HG02970 (cell line): ENCODE measurements at regions not wholly inside any gene's neighbourhood (a gene's known extent, or its start where the extent isn't known, plus 50 kb on each side); places are given as distances from the start of the nearest gene placed in this dataset.
"Not testable (repeated sequence)": the region's sequence is repeated elsewhere in the genome, so short reads cannot be mapped to it uniquely, and the experiment has no call there.

Experiments
- ATAC-seq: cut with Tn5 transposase; IDR thresholded peaks from one replicate; pipeline ENCODE4 v1.9.1; 2021; ENCODE audit warnings: mild to moderate bottlenecking, moderate library complexity, moderate number of reproducible peaks; ENCODE audit not compliant: unreplicated experiment, low FRiP score

DNA sequence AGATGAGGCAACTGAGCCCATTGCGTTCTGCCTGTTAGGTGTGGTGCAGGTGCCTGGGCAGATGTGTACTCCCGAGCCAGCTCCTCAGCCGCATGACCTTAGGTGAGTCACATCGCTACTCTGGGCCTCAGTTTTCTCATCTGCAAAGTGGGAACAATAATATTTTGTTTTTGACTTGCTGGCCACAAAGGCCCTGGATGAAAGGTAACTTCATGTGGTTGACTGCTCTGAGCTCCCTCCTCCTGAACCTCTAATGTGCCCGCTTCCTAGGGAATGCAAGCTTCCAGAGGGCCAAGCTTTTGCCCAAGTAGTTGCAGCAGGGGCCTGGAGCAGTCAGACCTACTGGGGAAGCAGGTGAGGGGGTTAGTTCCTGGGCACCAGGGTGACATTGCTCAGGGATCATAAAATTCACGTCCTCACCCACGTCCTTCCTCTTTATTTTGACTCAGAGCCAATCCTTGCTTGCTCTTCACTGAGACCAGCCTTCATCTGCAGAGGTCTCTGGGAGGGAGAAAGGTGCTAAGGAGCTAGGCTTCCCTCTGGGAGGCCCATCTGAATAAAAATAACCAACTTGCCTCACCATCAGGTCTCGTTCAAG, 149.0 kb upstream of the TLE3 start:
- no peak for ATAC-seq

DNA sequence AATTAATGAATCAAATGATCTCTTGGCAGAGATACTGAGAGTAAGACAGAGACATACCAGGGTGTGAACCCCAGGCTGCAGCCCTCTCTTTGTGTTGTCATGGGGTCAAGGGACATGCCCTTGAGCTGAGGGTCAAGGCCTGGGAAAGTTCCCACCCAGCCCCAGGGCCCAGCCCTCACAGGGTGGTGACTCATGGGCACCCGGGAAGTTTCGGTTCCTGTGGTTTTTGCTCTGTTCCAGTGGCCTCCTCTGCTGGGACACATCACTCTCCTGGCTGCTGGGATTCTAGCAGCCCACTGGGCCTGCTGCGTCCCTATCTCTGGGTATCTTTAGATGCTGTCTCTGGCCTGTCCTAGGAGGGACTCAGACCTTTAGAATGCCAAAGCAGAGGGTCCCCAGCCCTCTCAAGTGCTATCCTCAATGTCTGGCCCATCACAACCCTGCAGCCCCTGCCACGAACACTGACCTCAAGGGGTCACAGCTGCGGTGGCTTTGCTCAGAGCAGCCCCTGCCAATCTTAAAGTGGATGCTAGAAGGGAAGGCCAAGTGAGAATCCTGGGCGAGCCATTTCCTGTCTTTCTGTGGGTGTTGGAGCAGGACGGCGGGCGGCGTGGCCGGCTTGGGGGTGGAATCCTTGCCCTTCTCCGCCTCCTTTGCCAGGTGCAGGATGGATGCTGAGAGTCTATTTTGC, 148.4 kb upstream of the TLE3 start:
- no peak for ATAC-seq

GRCh38 chr15:70244978-70245542, 147.3 kb upstream of the TLE3 start:
- no peak for ATAC-seq

DNA sequence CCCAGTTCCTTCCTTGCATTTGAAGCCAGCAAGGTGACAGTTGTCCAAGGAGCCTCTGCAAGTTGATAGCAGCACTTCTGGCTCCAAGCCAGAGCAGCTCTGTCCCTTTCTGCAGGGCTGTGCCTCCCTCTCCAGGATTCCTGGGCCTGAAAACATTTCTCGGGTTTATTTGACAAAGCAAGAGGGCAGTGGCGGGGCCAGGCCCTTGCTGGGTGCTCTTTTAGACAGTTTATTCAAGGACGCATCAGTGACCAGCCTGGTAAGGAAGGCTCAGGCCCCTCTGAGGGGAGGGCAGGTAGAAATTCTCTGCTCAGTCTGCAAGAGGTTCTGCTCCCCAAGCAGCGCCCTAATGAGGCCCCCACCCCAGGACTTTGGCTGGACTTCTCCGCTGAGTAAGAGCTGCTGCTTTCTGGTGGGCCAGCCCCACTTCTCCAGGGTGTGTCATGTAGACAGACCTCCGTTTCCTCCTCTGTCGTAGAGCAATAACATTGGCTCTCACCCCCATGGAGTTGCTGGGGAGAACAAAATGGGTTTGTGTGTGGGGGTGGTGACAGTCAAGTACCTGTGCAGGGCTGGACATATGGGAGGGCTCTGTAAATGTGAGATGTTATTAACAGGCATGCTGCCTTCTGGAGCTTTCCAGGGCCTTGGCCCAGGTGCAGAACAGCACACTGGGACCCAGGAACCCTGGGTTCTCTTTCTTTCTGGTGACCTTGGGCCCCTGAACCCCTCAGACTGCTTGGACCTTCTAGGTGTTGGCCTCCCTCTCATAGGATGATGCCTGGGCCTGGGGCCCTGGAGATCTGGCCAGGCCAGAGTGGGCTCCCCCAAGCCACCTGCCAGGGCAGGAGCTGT, 146.2 kb upstream of the TLE3 start:
- ATAC-seq: no peak

- ATAC-seq: no peak
Measured at GRCh38 chr15:70242951-70243685, 145.4 kb upstream of the TLE3 start.

GRCh38 chr15:70241561-70242320, 144.0 kb upstream of the TLE3 start:
- ATAC-seq: no peak

- no peak for ATAC-seq
Measured at GRCh38 chr15:70240820-70241430, 143.2 kb upstream of the TLE3 start.

DNA sequence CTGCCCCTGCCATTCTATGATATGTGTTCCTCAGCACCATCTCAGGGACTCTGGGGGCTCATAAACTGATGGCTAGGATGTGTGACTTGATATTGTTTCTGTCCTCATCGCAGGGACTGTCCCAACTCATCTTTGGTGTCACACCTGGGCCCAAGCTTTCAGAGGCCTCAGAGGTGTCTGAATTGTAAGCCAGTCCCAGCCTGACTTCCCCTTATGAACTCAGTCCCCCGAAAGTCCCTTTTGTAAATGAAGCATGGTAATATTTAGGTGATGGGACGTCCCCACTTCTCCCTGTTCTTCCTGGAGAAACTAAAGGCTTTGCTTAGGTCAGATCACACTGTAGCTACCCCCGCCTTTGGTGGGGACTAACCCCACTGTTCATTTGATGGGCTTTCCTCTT, 142.4 kb upstream of the TLE3 start:
- ATAC-seq: peak; percentile 60

- ATAC-seq: no peak
Measured at GRCh38 chr15:70238917-70239316, 141.2 kb upstream of the TLE3 start.

DNA sequence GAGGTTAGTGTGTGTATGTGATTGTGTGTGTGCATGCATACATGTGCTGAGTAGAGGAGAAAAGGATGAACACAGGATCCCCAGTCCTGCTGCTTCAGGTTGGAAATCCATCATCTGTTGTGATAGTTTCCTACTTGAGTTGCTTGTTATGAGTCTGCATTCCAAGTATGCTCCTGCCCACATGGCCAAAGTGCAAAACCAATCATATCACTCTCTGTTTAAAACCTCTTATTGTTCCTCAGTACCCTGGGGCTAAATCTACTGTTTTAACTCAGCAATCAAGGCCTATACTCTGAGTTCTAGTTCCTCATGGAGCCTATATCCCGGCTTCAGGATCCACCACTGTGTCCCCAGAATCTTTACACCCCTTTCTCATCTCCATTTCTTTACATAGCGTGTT, 139.9 kb upstream of the TLE3 start:
- ATAC-seq: no peak

DNA sequence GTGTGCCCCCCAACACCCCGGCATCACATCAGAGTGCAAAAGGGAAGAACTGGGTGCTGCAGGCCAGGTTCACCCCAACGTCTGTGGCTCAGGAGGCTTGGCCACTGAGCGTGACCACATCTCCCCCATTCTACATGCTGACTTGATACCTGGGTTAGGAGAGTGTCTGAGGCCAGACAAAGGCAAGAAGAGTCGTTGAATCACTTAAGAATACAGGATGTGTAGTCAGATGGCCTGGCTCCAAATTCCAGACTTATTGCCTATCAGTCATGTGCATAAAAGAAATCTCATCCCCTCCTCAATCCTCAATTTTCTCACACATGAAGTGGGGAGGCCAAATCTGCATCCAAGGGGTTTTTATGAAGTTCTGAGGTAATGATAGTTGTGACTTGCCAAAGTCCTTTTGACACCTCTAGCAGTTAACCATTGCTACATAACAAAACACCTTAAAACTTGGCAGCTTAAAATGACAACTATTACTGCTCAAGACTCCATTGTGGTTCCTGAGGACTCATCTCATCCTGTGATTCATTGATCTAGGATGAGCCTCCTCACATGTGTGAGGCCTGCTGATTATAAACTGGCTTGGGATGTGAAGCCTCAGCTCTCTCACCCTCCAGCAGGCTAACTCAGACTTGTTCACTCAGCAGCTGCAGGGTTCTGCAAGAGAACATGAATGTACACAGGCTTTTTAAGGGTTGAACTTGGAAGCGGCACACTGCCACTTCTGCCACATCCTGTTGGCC, 138.8 kb upstream of the TLE3 start:
- no peak for ATAC-seq

- ATAC-seq: no peak
Measured at GRCh38 chr15:70235347-70235746, 137.6 kb upstream of the TLE3 start.

- ATAC-seq: no peak
Measured at GRCh38 chr15:70234256-70234905, 136.7 kb upstream of the TLE3 start.

- ATAC-seq: no peak
Measured at GRCh38 chr15:70231484-70231883, 133.8 kb upstream of the TLE3 start.

- ATAC-seq: not testable (repeated sequence)
Measured at GRCh38 chr15:70227918-70228317, 130.2 kb upstream of the TLE3 start.

GRCh38 chr15:70227147-70227546, 129.4 kb upstream of the TLE3 start:
- ATAC-seq: no peak

DNA sequence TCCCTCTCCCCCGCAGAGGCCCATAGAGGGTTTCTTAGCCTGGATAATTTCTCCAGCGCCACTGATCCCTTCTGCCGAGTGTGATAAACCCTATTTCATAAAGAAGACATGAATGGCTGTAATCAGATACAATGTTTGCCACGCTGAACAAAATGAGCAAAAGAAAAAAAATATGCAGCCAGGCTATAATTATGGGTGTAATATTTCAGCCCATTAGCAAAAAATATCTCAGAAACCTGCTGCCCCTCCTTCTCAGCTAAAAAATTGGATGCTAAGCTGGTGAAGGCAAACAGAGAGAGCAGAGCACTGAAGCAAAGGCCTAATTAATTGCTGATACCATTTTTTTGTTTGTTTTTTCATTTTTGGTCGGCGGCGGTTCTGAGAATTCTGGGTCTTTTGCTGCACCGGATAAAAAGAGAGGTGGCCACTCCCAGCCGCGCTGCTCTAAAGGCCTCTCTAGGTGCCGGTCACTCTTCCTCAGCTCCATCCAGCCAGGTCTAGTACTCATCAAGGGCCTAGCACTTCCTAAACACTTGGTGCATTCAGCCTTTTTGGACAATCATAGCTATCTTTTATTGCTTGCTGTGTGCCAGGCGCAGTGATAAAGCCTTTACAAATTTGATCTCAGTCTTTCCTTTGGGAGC, 128.7 kb upstream of the TLE3 start:
- ATAC-seq: no peak

- ATAC-seq: no peak
Measured at GRCh38 chr15:70225416-70225815, 127.7 kb upstream of the TLE3 start.
